GM18520 (cell line): ENCODE measurements at regions not wholly inside any gene's neighbourhood (a gene's known extent, or its start where the extent isn't known, plus 50 kb on each side); places are given as distances from the start of the nearest gene placed in this dataset.

ENCODE experiments used
- ATAC-seq: cut with Tn5 transposase; IDR thresholded peaks from one replicate; pipeline ENCODE4 v1.9.1; 2021; ENCODE audit not compliant: unreplicated experiment

DNA sequence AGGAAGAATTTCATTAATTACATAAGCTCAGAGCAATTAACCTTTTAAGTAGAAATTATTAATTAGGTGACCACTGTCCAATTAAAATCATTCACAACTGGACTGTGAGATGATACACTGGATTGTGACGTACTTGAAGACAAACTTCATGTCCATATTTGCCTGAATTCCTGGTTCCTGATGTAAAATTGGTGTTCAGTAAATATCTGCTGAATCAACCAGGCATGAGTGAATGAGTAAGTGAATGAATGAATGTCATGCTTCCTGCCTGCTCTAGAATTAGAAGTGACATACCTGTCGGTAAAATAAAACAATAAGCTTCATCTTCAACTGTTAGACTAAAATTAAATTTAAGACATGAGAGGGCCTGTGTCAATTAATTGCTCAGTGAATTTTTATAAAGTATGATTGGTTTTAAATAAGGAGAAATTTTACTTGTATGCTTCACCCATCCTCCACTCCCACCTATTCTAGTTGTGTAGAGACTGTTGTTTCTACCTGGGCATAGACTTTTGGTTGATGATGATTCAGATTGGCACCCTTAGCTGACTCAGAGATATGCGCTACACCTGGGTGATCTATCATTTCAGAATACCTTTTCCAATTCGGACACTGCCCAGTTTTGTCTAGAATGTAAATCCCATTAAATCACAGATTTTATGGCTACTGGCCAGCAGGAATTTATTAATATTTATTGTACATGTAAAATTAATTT is 56.9 kb upstream of the PTGS2 start:
- ATAC-seq: no peak

GRCh38 chr1:186735463-186735862 is 55.2 kb upstream of the PTGS2 start:
- no peak for ATAC-seq

GRCh38 chr1:186730951-186731729 is 50.9 kb upstream of the PTGS2 start:
- ATAC-seq: no peak
